ENCODE measurements at regions not wholly inside any gene's neighbourhood (a gene's known extent, or its start where the extent isn't known, plus 50 kb on each side); places are given as distances from the start of the nearest gene placed in this dataset.

GRCh38 chr1:79839882-79840281 lies 833.4 kb upstream of the ADGRL4 start:
- no peaks in the 10 kb centered on the region for H3K4me1 ChIP-seq
- H3K36me3 ChIP-seq: no peaks in the 10 kb centered on the region
- intact Hi-C loops (cut with micrococcal nuclease): no loop called here
- no peak for DNase-seq
- no peaks in the 10 kb centered on the region for H3K27me3 ChIP-seq (ENCODE audit: low read depth)
- no peak overlapping the region for H3K27ac ChIP-seq (replicated peaks)
- H3K4me3 ChIP-seq: no peak overlapping the region
- TF ChIP-seq CTCF (IDR thresholded peaks at IDR 0.05; ENCODE audit: borderline replicate concordance): no peak
- no peaks in the 10 kb centered on the region for H3K9me3 ChIP-seq (replicated peaks)

DNA sequence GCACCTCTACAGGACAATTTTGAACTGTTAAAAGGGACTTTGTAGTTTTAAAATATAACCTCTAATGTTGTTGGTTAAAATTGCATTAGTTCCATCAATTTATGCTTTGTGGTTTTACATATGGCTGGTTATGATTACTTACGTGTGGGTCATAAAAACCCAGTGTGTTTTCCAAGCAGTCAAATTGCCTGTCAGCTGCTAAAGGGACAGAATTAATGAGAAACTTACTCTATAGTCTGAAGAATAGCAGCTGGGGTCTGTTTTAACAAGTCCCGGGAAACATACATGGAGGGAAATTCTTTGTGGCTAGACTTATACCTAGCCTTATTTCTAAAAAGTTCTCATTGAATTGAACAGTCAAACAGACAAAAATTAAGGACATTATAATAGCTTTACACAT lies 820.9 kb upstream of the ADGRL4 start:
- TF ChIP-seq CTCF (IDR thresholded peaks at IDR 0.05; ENCODE audit: borderline replicate concordance): no peak
- no peaks in the 10 kb centered on the region for H3K36me3 ChIP-seq
- no peaks in the 10 kb centered on the region for H3K9me3 ChIP-seq (replicated peaks)
- H3K4me1 ChIP-seq: no peaks in the 10 kb centered on the region
- no peak overlapping the region for H3K4me3 ChIP-seq
- H3K27ac ChIP-seq (replicated peaks): no peak overlapping the region
- H3K27me3 ChIP-seq (ENCODE audit: low read depth): no peaks in the 10 kb centered on the region
- DNase-seq: no peak
- intact Hi-C loops (cut with micrococcal nuclease): no loop called here

- no peak for DNase-seq
- H3K27ac ChIP-seq (replicated peaks): no peak overlapping the region
- intact Hi-C loops (cut with micrococcal nuclease): no loop called here
- no peaks in the 10 kb centered on the region for H3K4me1 ChIP-seq
- TF ChIP-seq CTCF (IDR thresholded peaks at IDR 0.05; ENCODE audit: borderline replicate concordance): no peak
- no peaks in the 10 kb centered on the region for H3K27me3 ChIP-seq (ENCODE audit: low read depth)
- no peak overlapping the region for H3K4me3 ChIP-seq
- H3K36me3 ChIP-seq: no peaks in the 10 kb centered on the region
- H3K9me3 ChIP-seq (replicated peaks): no peaks in the 10 kb centered on the region
Observed at GRCh38 chr1:79825551-79825950, 819.0 kb upstream of the ADGRL4 start.

DNA sequence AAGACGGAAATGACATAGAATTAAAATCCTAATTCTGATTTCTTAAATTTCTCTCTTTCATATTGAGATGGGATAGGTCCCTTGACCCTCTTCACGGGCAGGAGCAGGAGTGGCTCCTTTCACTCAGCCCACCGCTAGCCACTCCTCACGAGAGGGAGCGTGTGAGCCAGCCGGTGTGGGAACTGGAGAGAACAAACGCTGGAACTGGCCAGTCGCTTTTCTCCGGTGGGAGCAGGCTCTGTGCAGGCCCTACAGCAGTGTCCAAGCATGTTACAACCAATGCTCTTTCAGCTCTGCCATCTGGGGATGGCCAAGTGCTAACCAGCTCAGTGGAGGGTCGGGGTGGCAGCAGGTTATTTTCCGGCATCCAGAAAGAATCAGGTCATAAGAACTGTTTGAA lies 815.5 kb upstream of the ADGRL4 start:
- no peak overlapping the region for H3K27ac ChIP-seq (replicated peaks)
- no peaks in the 10 kb centered on the region for H3K9me3 ChIP-seq (replicated peaks)
- H3K36me3 ChIP-seq: no peaks in the 10 kb centered on the region
- no peak for TF ChIP-seq CTCF (IDR thresholded peaks at IDR 0.05; ENCODE audit: borderline replicate concordance)
- no peaks in the 10 kb centered on the region for H3K27me3 ChIP-seq (ENCODE audit: low read depth)
- H3K4me1 ChIP-seq: no peaks in the 10 kb centered on the region
- intact Hi-C loops (cut with micrococcal nuclease): no loop called here
- DNase-seq: no peak
- H3K4me3 ChIP-seq: no peak overlapping the region

DNA sequence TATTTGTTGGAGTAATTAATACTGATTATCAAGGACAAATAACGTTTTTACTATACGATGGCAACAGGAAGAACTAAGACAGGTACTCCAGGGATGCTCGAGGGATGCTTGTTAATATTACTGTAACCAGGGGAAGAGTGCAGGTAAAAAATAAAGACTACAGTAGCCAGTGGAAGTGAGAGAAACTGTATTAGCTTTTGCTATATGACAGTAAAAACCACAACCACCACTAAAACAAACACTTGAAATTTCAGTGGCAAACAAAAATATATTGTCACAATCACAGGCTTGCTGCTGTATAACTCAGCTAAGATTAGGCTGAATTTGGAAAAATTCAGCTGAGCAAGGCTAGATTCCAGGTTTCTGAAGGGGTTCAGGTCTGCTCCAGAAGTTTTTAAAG lies 812.6 kb upstream of the ADGRL4 start:
- Histone ChIP-seq H3K27me3 (ENCODE audit: low read depth) (no peaks in the 10 kb centered on the region), H3K4me1 (no peaks in the 10 kb centered on the region), H3K36me3 (no peaks in the 10 kb centered on the region), H3K27ac (replicated peaks) (no peak overlapping the region), H3K9me3 (replicated peaks) (no peaks in the 10 kb centered on the region), H3K4me3 (no peak overlapping the region)
- intact Hi-C loops (cut with micrococcal nuclease): no loop called here
- DNase-seq: no peak
- TF ChIP-seq CTCF (IDR thresholded peaks at IDR 0.05; ENCODE audit: borderline replicate concordance): no peak

GRCh38 chr1:79817031-79817560 lies 810.6 kb upstream of the ADGRL4 start:
- TF ChIP-seq CTCF (IDR thresholded peaks at IDR 0.05; ENCODE audit: borderline replicate concordance): no peak
- H3K4me3 ChIP-seq: no peak overlapping the region
- no peak for DNase-seq
- intact Hi-C loops (cut with micrococcal nuclease): no loop called here
- H3K36me3 ChIP-seq: no peaks in the 10 kb centered on the region
- no peaks in the 10 kb centered on the region for H3K4me1 ChIP-seq
- H3K27me3 ChIP-seq (ENCODE audit: low read depth): no peaks in the 10 kb centered on the region
- no peak overlapping the region for H3K27ac ChIP-seq (replicated peaks)
- no peaks in the 10 kb centered on the region for H3K9me3 ChIP-seq (replicated peaks)
